HepG2 (cell line): ENCODE measurements at regions not wholly inside any gene's neighbourhood (a gene's known extent, or its start where the extent isn't known, plus 50 kb on each side); places are given as distances from the start of the nearest gene placed in this dataset.
A peak's percentile ranks its signal among the peaks of the same experiment; 100 is the strongest.

Source experiments
- BHLHE40 ChIP-seq: IDR thresholded peaks from 2 replicates; pipeline ENCODE4 v1.6.1; 2011; ENCODE audit warnings: low read length, improper control_type of control experiment
- TCF12 ChIP-seq, 2 experiments: fragments of 450-650 bp in 1 of 2; sonication (generic) in 1 of 2; formaldehyde crosslinking in 1 of 2; IDR thresholded peaks; 2 replicates each; pipeline versions ENCODE4 v1.6.1 to v1.8.0; 2017 to 2022; ENCODE audit warnings: antibody characterized with exemption in 1 of 2, mild to moderate bottlenecking in 1 of 2, missing genetic modification reagents in 1 of 2, moderate library complexity in 1 of 2
- ZFP36L2 ChIP-seq: sonication (generic); formaldehyde crosslinking; IDR thresholded peaks from 2 replicates; pipeline ENCODE4 v1.4.0; 2020; ENCODE audit warnings: missing genetic modification reagents
- ZNF20 ChIP-seq: sonication (generic); formaldehyde crosslinking; IDR thresholded peaks from 2 replicates; pipeline ENCODE4 v1.4.0; 2020; ENCODE audit warnings: mild to moderate bottlenecking, moderate library complexity, missing genetic modification reagents
- ZZZ3 ChIP-seq: sonication (generic); formaldehyde crosslinking; IDR thresholded peaks from 2 replicates; pipeline ENCODE4 v1.4.0; 2020; ENCODE audit warnings: missing genetic modification reagents, mild to moderate bottlenecking, borderline replicate concordance
- TF ChIP-seq, protein P1 (sequence below), 2 experiments: sonication (generic) in 1 of 2; formaldehyde crosslinking in 1 of 2; IDR thresholded peaks; 2 replicates each; pipeline versions ENCODE4 v1.5.1 to v1.6.1; 2011 to 2020; ENCODE audit warnings: borderline replicate concordance in 1 of 2, low read depth in 1 of 2, low read length in 1 of 2, mild to moderate bottlenecking in 1 of 2, missing genetic modification reagents in 1 of 2, moderate library complexity in 1 of 2
- TF ChIP-seq, protein P2 (sequence below): sonication (generic); formaldehyde crosslinking; IDR thresholded peaks from 2 replicates; pipeline ENCODE4 v1.5.0; 2020; ENCODE audit warnings: mild to moderate bottlenecking, missing genetic modification reagents
- TF ChIP-seq, protein P3 (sequence below): sonication (generic); formaldehyde crosslinking; IDR thresholded peaks from 2 replicates; pipeline ENCODE4 v1.9.0; 2022; ENCODE audit warnings: missing genetic modification reagents, mild to moderate bottlenecking, borderline replicate concordance
- TF ChIP-seq, protein P4 (sequence below): sonication (generic); formaldehyde crosslinking; IDR thresholded peaks from 2 replicates; pipeline ENCODE4 v1.8.1; 2023; ENCODE audit warnings: missing genetic modification reagents, mild to moderate bottlenecking, borderline replicate concordance
- TF ChIP-seq, protein P5 (sequence below): sonication (generic); formaldehyde crosslinking; IDR thresholded peaks from 2 replicates; pipeline ENCODE4 v1.4.0; 2020; ENCODE audit warnings: mild to moderate bottlenecking, missing genetic modification reagents

DNA sequence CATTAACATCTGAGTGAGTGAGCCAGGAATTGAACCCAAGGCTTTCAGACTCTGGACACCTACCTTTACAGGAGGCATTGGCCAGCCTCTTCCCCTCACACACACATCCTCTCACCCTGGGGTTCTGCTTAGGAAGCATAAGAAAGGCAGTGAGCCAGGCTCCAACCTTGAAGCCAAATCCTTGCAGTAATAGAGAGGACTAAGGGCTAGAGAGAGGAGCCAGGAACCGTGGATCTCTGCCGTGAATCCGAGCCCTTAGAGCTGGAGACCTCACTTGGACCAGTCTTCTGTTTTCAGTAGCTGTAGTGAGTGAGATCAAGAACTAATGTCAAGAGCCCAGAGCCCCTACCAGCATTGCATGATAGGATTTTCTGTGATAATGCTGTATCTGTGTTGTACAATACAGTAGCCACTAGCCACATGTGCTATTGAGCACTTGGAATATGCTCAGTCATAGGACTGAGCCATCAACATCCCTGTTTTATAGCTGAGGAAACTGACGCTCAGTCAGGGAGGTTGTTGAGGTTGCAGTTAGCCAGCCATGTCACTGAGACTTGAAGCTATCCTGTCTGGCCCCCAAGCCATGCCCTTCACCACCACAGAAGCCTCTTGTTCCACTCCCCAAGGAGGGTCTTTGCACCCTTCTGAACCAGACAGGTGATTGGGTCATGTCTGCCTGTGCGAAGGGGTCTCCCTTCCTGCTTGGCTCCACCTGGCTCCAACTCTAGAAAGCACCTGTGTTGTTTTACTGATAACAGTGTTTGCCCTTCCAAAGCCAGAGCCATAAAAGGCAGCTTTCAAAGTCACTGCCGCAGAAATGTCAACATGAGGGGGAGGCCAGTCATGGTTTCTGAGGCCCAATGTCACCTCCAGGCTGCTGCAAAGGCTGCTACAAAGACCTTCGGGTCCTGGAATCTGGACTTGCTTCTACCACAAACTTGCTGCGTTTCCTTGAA, 101.1 kb upstream of the JUN start (continued):
- TF ChIP-seq, protein P1, sequence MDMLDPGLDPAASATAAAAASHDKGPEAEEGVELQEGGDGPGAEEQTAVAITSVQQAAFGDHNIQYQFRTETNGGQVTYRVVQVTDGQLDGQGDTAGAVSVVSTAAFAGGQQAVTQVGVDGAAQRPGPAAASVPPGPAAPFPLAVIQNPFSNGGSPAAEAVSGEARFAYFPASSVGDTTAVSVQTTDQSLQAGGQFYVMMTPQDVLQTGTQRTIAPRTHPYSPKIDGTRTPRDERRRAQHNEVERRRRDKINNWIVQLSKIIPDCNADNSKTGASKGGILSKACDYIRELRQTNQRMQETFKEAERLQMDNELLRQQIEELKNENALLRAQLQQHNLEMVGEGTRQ (IDR thresholded peaks at IDR 0.05; ENCODE audit: low read depth, low read length): no peak
- TF ChIP-seq, protein P1 (CRISPR knock-in tag; IDR thresholded peaks at IDR 0.05; ENCODE audit: borderline replicate concordance): peak; percentile 92; the same call in 1 of the 2 replicates
- TF ChIP-seq, protein P2, sequence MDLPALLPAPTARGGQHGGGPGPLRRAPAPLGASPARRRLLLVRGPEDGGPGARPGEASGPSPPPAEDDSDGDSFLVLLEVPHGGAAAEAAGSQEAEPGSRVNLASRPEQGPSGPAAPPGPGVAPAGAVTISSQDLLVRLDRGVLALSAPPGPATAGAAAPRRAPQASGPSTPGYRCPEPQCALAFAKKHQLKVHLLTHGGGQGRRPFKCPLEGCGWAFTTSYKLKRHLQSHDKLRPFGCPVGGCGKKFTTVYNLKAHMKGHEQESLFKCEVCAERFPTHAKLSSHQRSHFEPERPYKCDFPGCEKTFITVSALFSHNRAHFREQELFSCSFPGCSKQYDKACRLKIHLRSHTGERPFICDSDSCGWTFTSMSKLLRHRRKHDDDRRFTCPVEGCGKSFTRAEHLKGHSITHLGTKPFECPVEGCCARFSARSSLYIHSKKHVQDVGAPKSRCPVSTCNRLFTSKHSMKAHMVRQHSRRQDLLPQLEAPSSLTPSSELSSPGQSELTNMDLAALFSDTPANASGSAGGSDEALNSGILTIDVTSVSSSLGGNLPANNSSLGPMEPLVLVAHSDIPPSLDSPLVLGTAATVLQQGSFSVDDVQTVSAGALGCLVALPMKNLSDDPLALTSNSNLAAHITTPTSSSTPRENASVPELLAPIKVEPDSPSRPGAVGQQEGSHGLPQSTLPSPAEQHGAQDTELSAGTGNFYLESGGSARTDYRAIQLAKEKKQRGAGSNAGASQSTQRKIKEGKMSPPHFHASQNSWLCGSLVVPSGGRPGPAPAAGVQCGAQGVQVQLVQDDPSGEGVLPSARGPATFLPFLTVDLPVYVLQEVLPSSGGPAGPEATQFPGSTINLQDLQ (CRISPR knock-in tag): peak; percentile 88
- TF ChIP-seq TCF12 (IDR thresholded peaks at IDR 0.05): no peak
- peak; percentile 100 for TF ChIP-seq TCF12 (CRISPR knock-in tag; IDR thresholded peaks at IDR 0.05)
- peak; percentile 66; the same call in 1 of the 2 replicates for TF ChIP-seq BHLHE40
- TF ChIP-seq, protein P3, sequence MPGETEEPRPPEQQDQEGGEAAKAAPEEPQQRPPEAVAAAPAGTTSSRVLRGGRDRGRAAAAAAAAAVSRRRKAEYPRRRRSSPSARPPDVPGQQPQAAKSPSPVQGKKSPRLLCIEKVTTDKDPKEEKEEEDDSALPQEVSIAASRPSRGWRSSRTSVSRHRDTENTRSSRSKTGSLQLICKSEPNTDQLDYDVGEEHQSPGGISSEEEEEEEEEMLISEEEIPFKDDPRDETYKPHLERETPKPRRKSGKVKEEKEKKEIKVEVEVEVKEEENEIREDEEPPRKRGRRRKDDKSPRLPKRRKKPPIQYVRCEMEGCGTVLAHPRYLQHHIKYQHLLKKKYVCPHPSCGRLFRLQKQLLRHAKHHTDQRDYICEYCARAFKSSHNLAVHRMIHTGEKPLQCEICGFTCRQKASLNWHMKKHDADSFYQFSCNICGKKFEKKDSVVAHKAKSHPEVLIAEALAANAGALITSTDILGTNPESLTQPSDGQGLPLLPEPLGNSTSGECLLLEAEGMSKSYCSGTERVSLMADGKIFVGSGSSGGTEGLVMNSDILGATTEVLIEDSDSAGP: peak; percentile 80
- TF ChIP-seq, protein P4, sequence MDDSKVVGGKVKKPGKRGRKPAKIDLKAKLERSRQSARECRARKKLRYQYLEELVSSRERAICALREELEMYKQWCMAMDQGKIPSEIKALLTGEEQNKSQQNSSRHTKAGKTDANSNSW (CRISPR knock-in tag): no peak
- 0 out of 2 replicates have a peak, but pooled peaks have one; percentile 43 for TF ChIP-seq ZZZ3
- TF ChIP-seq, protein P5, sequence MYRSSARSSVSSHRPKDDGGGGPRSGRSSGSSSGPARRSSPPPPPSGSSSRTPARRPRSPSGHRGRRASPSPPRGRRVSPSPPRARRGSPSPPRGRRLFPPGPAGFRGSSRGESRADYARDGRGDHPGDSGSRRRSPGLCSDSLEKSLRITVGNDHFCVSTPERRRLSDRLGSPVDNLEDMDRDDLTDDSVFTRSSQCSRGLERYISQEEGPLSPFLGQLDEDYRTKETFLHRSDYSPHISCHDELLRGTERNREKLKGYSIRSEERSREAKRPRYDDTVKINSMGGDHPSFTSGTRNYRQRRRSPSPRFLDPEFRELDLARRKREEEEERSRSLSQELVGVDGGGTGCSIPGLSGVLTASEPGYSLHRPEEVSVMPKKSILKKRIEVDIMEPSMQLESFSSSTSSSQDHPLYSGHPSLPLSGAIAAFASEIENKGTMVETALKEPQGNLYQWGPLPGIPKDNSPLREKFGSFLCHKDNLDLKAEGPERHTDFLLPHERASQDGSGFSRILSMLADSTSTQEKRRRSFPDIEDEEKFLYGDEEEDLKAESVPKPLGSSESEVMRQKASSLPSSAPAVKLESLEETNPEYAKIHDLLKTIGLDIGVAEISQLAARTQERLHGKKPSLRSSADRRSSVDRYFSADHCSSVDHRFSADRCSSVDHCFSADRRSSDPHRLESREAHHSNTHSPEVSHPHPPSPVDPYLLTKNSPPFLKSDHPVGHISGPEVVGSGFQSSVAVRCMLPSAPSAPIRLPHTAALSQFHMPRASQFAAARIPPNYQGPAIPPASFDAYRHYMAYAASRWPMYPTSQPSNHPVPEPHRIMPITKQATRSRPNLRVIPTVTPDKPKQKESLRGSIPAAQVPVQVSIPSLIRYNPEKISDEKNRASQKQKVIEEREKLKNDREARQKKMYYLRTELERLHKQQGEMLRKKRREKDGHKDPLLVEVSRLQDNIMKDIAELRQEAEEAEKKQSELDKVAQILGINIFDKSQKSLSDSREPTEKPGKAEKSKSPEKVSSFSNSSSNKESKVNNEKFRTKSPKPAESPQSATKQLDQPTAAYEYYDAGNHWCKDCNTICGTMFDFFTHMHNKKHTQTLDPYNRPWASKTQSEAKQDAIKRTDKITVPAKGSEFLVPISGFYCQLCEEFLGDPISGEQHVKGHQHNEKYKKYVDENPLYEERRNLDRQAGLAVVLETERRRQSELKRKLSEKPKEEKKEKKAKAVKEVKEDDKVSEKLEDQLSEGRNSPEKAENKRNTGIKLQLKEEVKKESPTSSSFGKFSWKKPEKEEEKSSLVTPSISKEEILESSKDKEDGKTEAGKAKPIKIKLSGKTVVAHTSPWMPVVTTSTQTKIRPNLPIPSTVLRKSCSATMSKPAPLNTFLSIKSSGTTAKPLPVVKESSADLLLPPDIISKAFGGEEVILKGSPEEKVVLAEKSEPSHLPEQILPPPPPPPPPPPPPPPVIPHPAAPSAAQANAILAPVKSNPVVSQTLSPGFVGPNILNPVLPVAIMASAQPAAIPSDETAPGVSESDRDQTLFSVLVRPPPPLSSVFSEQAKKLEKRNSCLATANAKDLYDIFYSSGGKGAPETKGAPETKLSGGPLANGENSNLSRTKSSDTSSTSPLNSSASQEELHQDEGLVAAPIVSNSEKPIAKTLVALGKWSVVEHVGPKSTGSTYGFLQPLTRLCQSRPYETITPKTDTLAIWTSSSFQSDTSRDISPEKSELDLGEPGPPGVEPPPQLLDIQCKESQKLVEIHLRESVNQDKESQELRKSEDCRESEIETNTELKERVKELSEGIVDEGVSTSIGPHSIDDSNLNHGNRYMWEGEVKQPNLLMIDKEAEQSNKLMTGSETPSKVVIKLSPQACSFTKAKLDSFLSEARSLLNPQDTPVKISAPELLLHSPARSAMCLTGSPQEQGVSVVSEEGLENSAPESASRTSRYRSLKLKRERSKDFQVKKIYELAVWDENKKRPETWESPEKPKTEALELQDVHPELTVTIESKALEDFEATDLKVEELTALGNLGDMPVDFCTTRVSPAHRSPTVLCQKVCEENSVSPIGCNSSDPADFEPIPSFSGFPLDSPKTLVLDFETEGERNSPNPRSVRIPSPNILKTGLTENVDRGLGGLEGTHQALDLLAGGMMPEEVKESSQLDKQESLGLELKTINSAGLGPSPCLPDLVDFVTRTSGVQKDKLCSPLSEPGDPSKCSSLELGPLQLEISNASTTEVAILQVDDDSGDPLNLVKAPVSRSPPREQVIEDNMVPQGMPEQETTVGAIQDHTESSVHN (CRISPR knock-in tag): 0 out of 2 replicates have a peak, but pooled peaks have one; percentile 81
- TF ChIP-seq ZFP36L2 (CRISPR knock-in tag): no peak
- no peak for TF ChIP-seq ZNF20 (CRISPR knock-in tag)
